ENCODE measurements at regions not wholly inside any gene's neighbourhood (a gene's known extent, or its start where the extent isn't known, plus 50 kb on each side); places are given as distances from the start of the nearest gene placed in this dataset.

- no peak overlapping the region for H3K27ac ChIP-seq (ENCODE audit: low read depth, low read length)
- no peaks in the 10 kb centered on the region for H3K9me3 ChIP-seq (ENCODE audit: insufficient read depth, low read length)
- no peaks in the 10 kb centered on the region for H4K20me1 ChIP-seq (ENCODE audit: low read depth, low read length)
- no peaks in the 10 kb centered on the region for H3K27me3 ChIP-seq (ENCODE audit: low read length)
- TF ChIP-seq EZH2phosphoT487 (conservative IDR thresholded peaks at IDR 0.05; ENCODE audit: low read length) (no peak), CTCF (IDR thresholded peaks at IDR 0.05; ENCODE audit: insufficient read depth, low read length, poor library complexity, severe bottlenecking) (no peak)
- no peaks in the 10 kb centered on the region for H3K9me2 ChIP-seq (replicated peaks; ENCODE audit: insufficient read depth, low read length)
- H3K36me3 ChIP-seq (ENCODE audit: low read length): no peaks in the 10 kb centered on the region
- no peak overlapping the region for H3K4me2 ChIP-seq (ENCODE audit: low read depth, low read length, poor library complexity, severe bottlenecking)
- H2AFZ ChIP-seq (ENCODE audit: low read depth, low read length, severe bottlenecking): no peak overlapping the region
- no peaks in the 10 kb centered on the region for H3F3A ChIP-seq (ENCODE audit: insufficient read depth)
- H3K9ac ChIP-seq (ENCODE audit: low read length): no peak overlapping the region
- H3K79me2 ChIP-seq (ENCODE audit: insufficient read depth, low read length): peaks cover 10% of the 10 kb centered on the region; the same call in 1 of the 2 replicates
- H3K4me3 ChIP-seq (ENCODE audit: insufficient read depth, low read length, poor library complexity, severe bottlenecking): no peak overlapping the region
Observed at GRCh38 chr12:124495194-124495983, 72.0 kb downstream of the NCOR2 start.

- Histone ChIP-seq H3K79me2 (ENCODE audit: insufficient read depth, low read length) (peaks cover 10% of the 10 kb centered on the region; the same call in 1 of the 2 replicates), H3K9me3 (ENCODE audit: insufficient read depth, low read length) (no peaks in the 10 kb centered on the region), H3K9ac (ENCODE audit: low read length) (no peak overlapping the region; the same call in 1 of the 2 replicates), H3K27me3 (ENCODE audit: low read length) (no peaks in the 10 kb centered on the region), H3K4me2 (ENCODE audit: low read depth, low read length, poor library complexity, severe bottlenecking) (no peak overlapping the region), H3K27ac (ENCODE audit: low read depth, low read length) (peak overlapping the region; percentile 58; the same call in 1 of the 2 replicates), H2AFZ (ENCODE audit: low read depth, low read length, severe bottlenecking) (no peak overlapping the region), H3K9me2 (replicated peaks; ENCODE audit: insufficient read depth, low read length) (no peaks in the 10 kb centered on the region), H4K20me1 (ENCODE audit: low read depth, low read length) (no peaks in the 10 kb centered on the region), H3K4me3 (ENCODE audit: insufficient read depth, low read length, poor library complexity, severe bottlenecking) (no peak overlapping the region), H3K36me3 (ENCODE audit: low read length) (no peaks in the 10 kb centered on the region), H3F3A (ENCODE audit: insufficient read depth) (no peaks in the 10 kb centered on the region)
- TF ChIP-seq EZH2phosphoT487 (conservative IDR thresholded peaks at IDR 0.05; ENCODE audit: low read length) (no peak), CTCF (IDR thresholded peaks at IDR 0.05; ENCODE audit: insufficient read depth, low read length, poor library complexity, severe bottlenecking) (no peak)
Observed at GRCh38 chr12:124494751-124495129, 72.7 kb downstream of the NCOR2 start.

GRCh38 chr12:124493809-124494750 lies 73.3 kb downstream of the NCOR2 start:
- Histone ChIP-seq H3F3A (ENCODE audit: insufficient read depth) (no peaks in the 10 kb centered on the region), H3K36me3 (ENCODE audit: low read length) (no peaks in the 10 kb centered on the region)
- TF ChIP-seq EZH2phosphoT487 (conservative IDR thresholded peaks at IDR 0.05; ENCODE audit: low read length) (no peak), CTCF (IDR thresholded peaks at IDR 0.05; ENCODE audit: insufficient read depth, low read length, poor library complexity, severe bottlenecking) (no peak)

More at GRCh38 chr12:124493809-124494750, 73.3 kb downstream of the NCOR2 start:
- Histone ChIP-seq H3K27ac (ENCODE audit: low read depth, low read length) (peak overlapping the region; percentile 58), H2AFZ (ENCODE audit: low read depth, low read length, severe bottlenecking) (no peak overlapping the region), H3K4me2 (ENCODE audit: low read depth, low read length, poor library complexity, severe bottlenecking) (peak overlapping the region; percentile 9), H4K20me1 (ENCODE audit: low read depth, low read length) (no peaks in the 10 kb centered on the region), H3K27me3 (ENCODE audit: low read length) (no peaks in the 10 kb centered on the region), H3K79me2 (ENCODE audit: insufficient read depth, low read length) (peaks cover 10% of the 10 kb centered on the region; the same call in 1 of the 2 replicates), H3K4me3 (ENCODE audit: insufficient read depth, low read length, poor library complexity, severe bottlenecking) (no peak overlapping the region), H3K9ac (ENCODE audit: low read length) (no peak overlapping the region; the same call in 1 of the 2 replicates), H3K9me3 (ENCODE audit: insufficient read depth, low read length) (no peaks in the 10 kb centered on the region), H3K9me2 (replicated peaks; ENCODE audit: insufficient read depth, low read length) (no peaks in the 10 kb centered on the region)

All from SU-DHL-6 (cell line).